ENCODE measurements at regions not wholly inside any gene's neighbourhood (a gene's known extent, or its start where the extent isn't known, plus 50 kb on each side); places are given as distances from the start of the nearest gene placed in this dataset.

GRCh38 chr13:70694996-70695715 is 586.9 kb upstream of the KLHL1 start:
- TF ChIP-seq CTCF (IDR thresholded peaks at IDR 0.05) (no peak), POLR2A (IDR thresholded peaks at IDR 0.05) (no peak)
